ENCODE measurements at regions not wholly inside any gene's neighbourhood (a gene's known extent, or its start where the extent isn't known, plus 50 kb on each side); places are given as distances from the start of the nearest gene placed in this dataset.

DNA sequence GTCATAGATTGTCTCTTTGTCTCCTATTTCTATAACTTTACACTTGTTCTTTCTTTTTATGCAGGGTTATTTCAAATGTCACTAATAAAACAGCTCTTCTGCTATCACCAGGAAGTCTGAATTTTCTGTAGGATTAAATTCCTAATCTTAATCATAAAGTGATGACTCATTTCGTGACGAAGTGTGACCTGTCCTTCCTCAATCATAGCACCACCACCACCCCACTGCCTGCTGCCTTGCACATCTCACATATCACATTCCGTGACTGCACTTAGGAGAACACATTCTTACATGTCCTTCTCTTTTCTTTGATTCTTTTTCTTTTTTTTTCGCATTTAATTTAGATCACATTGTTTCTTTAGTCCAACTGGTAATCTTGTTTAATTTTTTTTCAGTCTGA, 57.7 kb upstream of the UGT2B7 start:
- TF ChIP-seq, protein P1, sequence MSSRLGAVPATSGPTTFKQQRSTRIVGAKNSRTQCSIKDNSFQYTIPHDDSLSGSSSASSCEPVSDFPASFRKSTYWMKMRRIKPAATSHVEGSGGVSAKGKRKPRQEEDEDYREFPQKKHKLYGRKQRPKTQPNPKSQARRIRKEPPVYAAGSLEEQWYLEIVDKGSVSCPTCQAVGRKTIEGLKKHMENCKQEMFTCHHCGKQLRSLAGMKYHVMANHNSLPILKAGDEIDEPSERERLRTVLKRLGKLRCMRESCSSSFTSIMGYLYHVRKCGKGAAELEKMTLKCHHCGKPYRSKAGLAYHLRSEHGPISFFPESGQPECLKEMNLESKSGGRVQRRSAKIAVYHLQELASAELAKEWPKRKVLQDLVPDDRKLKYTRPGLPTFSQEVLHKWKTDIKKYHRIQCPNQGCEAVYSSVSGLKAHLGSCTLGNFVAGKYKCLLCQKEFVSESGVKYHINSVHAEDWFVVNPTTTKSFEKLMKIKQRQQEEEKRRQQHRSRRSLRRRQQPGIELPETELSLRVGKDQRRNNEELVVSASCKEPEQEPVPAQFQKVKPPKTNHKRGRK (CRISPR knock-in tag; IDR thresholded peaks at IDR 0.05), result no peak
- TF ChIP-seq TRIM24 (CRISPR knock-in tag; IDR thresholded peaks at IDR 0.05) (no peak), ZFP82 (CRISPR knock-in tag; IDR thresholded peaks at IDR 0.05; ENCODE audit: borderline replicate concordance) (no peak), SMC3 (IDR thresholded peaks at IDR 0.05; ENCODE audit: low read length) (no peak)
- TF ChIP-seq, protein P2, sequence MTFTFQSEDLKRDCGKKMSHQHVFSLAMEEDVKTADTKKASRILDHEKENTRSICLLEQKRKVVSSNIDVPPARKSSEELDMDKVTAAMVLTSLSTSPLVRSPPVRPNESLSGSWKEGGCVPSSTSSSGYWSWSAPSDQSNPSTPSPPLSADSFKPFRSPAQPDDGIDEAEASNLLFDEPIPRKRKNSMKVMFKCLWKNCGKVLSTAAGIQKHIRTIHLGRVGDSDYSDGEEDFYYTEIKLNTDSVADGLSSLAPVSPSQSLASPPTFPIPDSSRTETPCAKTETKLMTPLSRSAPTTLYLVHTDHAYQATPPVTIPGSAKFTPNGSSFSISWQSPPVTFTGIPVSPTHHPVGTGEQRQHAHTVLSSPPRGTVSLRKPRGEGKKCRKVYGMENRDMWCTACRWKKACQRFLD (CRISPR knock-in tag; IDR thresholded peaks at IDR 0.05; ENCODE audit: borderline replicate concordance), result no peak
- TF ChIP-seq, protein P3, sequence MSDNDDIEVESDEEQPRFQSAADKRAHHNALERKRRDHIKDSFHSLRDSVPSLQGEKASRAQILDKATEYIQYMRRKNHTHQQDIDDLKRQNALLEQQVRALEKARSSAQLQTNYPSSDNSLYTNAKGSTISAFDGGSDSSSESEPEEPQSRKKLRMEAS (IDR thresholded peaks at IDR 0.05), result no peak
- TF ChIP-seq, protein P4, sequence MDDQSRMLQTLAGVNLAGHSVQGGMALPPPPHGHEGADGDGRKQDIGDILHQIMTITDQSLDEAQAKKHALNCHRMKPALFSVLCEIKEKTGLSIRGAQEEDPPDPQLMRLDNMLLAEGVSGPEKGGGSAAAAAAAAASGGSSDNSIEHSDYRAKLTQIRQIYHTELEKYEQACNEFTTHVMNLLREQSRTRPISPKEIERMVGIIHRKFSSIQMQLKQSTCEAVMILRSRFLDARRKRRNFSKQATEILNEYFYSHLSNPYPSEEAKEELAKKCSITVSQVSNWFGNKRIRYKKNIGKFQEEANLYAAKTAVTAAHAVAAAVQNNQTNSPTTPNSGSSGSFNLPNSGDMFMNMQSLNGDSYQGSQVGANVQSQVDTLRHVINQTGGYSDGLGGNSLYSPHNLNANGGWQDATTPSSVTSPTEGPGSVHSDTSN (CRISPR knock-in tag; IDR thresholded peaks at IDR 0.05; ENCODE audit: borderline replicate concordance), result no peak

Data from HepG2 (cell line).